ENCODE measurements at regions not wholly inside any gene's neighbourhood (a gene's known extent, or its start where the extent isn't known, plus 50 kb on each side); places are given as distances from the start of the nearest gene placed in this dataset.
"Not testable (repeated sequence)": the region's sequence is repeated elsewhere in the genome, so short reads cannot be mapped to it uniquely, and the experiment has no call there.

DNA sequence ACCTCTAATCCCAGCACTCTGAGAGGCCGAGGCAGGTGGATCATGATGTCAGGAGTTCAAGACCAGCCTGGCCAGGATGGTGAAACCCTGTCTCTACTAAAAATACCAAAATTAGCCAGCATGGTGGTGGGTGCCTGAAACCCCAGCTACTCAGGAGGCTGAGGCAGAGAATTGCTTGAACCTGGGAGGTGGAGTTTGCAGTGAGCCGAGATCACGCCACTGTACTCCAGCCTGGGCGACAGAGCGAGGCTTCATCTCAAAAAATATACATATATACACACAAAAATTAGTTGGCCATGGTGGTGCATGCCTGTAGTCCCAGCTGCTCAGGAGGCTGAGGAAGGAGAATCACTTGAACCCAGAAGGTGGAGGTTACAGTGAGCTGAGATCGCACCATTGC lies 273.6 kb downstream of the GOLGA6L6 start:
- TF ChIP-seq, protein P1, sequence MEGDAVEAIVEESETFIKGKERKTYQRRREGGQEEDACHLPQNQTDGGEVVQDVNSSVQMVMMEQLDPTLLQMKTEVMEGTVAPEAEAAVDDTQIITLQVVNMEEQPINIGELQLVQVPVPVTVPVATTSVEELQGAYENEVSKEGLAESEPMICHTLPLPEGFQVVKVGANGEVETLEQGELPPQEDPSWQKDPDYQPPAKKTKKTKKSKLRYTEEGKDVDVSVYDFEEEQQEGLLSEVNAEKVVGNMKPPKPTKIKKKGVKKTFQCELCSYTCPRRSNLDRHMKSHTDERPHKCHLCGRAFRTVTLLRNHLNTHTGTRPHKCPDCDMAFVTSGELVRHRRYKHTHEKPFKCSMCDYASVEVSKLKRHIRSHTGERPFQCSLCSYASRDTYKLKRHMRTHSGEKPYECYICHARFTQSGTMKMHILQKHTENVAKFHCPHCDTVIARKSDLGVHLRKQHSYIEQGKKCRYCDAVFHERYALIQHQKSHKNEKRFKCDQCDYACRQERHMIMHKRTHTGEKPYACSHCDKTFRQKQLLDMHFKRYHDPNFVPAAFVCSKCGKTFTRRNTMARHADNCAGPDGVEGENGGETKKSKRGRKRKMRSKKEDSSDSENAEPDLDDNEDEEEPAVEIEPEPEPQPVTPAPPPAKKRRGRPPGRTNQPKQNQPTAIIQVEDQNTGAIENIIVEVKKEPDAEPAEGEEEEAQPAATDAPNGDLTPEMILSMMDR (IDR thresholded peaks at IDR 0.05), result not testable (repeated sequence)
- TF ChIP-seq POLR2A (IDR thresholded peaks at IDR 0.05), result not testable (repeated sequence)
